ENCODE measurements at regions not wholly inside any gene's neighbourhood (a gene's known extent, or its start where the extent isn't known, plus 50 kb on each side); places are given as distances from the start of the nearest gene placed in this dataset.

GRCh38 chrX:88881536-88881935 is 134.5 kb downstream of the CPXCR1 start:
- TF ChIP-seq EZH2 (IDR thresholded peaks at IDR 0.05; ENCODE audit: insufficient read depth, poor library complexity, severe bottlenecking) (no peak), EZH2phosphoT487 (IDR thresholded peaks at IDR 0.05; ENCODE audit: insufficient read depth, low read depth) (no peak)

All from GM23248 (cell line).